ENCODE measurements at regions not wholly inside any gene's neighbourhood (a gene's known extent, or its start where the extent isn't known, plus 50 kb on each side); places are given as distances from the start of the nearest gene placed in this dataset.

- peak in 4 of 42 donors; percentile 4 to 28 (median 16) for DNase-seq
- intact Hi-C loops (cut with DNase I) = no loop called here
Measured at GRCh38 chr7:155994279-155994811, 182.1 kb upstream of the SHH start.

- intact Hi-C loops (cut with DNase I) = no loop called here
- peak in 5 of 42 donors; percentile 5 to 38 (median 22) for DNase-seq
Measured at GRCh38 chr7:155993420-155994278, 181.4 kb upstream of the SHH start.

GRCh38 chr7:155992974-155993373, 180.7 kb upstream of the SHH start:
- peak in 3 of 42 donors; percentile 3 to 21 (median 5) for DNase-seq
- intact Hi-C loops (cut with DNase I) = no loop called here

GRCh38 chr7:155992538-155992937, 180.3 kb upstream of the SHH start:
- intact Hi-C loops (cut with DNase I) = no loop called here
- peak in 4 of 42 donors; percentile 4 to 32 (median 22) for DNase-seq

- intact Hi-C loops (cut with DNase I) = no loop called here
- DNase-seq = peak in 3 of 42 donors; percentile 0 to 18 (median 16)
Measured at GRCh38 chr7:155992107-155992506, 179.8 kb upstream of the SHH start.

GRCh38 chr7:155991470-155991869, 179.2 kb upstream of the SHH start:
- peak in 3 of 42 donors; percentile 1 to 29 (median 21) for DNase-seq
- intact Hi-C loops (cut with DNase I) = no loop called here

- intact Hi-C loops (cut with DNase I) = no loop called here
- peak in 6 of 42 donors; percentile 3 to 27 (median 24) for DNase-seq
Measured at GRCh38 chr7:155988416-155988815, 176.2 kb upstream of the SHH start.

- DNase-seq = peak in 7 of 42 donors; percentile 4 to 34 (median 19)
- intact Hi-C loops (cut with DNase I) = no loop called here
Measured at GRCh38 chr7:155987681-155988235, 175.5 kb upstream of the SHH start.

- DNase-seq = peak in 9 of 42 donors; percentile 0 to 26 (median 6)
- intact Hi-C loops (cut with DNase I) = no loop called here
Measured at GRCh38 chr7:155986497-155987160, 174.4 kb upstream of the SHH start.

GRCh38 chr7:155985518-155986250, 173.4 kb upstream of the SHH start:
- DNase-seq = peak in 8 of 42 donors; percentile 9 to 21 (median 12)
- intact Hi-C loops (cut with DNase I) = no loop called here

- DNase-seq = peak in 8 of 42 donors; percentile 0 to 21 (median 12)
- intact Hi-C loops (cut with DNase I) = no loop called here
Measured at GRCh38 chr7:155984609-155985405, 172.5 kb upstream of the SHH start.

GRCh38 chr7:155984028-155984580, 171.8 kb upstream of the SHH start:
- DNase-seq = peak in 9 of 42 donors; percentile 3 to 40 (median 11)
- intact Hi-C loops (cut with DNase I) = no loop called here

- intact Hi-C loops (cut with DNase I) = no loop called here
- peak in 9 of 42 donors; percentile 5 to 32 (median 8) for DNase-seq
Measured at GRCh38 chr7:155983176-155983815, 171.0 kb upstream of the SHH start.

GRCh38 chr7:155981703-155982102, 169.4 kb upstream of the SHH start:
- intact Hi-C loops (cut with DNase I) = no loop called here
- DNase-seq = no peak

- peak in 10 of 42 donors; percentile 1 to 38 (median 7) for DNase-seq
- intact Hi-C loops (cut with DNase I) = no loop called here
Measured at GRCh38 chr7:155980841-155981240, 168.6 kb upstream of the SHH start.

GRCh38 chr7:155979994-155980393, 167.7 kb upstream of the SHH start:
- DNase-seq = peak in 8 of 42 donors; percentile 2 to 30 (median 10)
- intact Hi-C loops (cut with DNase I) = no loop called here

- DNase-seq = peak in 8 of 42 donors; percentile 1 to 31 (median 6)
- intact Hi-C loops (cut with DNase I) = no loop called here
Measured at GRCh38 chr7:155979566-155979965, 167.3 kb upstream of the SHH start.

All from head of caudate nucleus (tissue), 42 donors.